HT-29 (cell line): ENCODE measurements at regions not wholly inside any gene's neighbourhood (a gene's known extent, or its start where the extent isn't known, plus 50 kb on each side); places are given as distances from the start of the nearest gene placed in this dataset.

ENCODE experiments used
- DNase-seq: peaks from one replicate; pipeline ENCODE4 v3.0.0-alpha.2; 2015; ENCODE audit warnings: low spot score

- DNase-seq = no peak
These were observed 125.6 kb upstream of the RPS23 start for GRCh38 chr5:82403724-82404123.

GRCh38 chr5:82403026-82403425 is 124.9 kb upstream of the RPS23 start:
- no peak for DNase-seq

- DNase-seq = no peak
These were observed 121.0 kb upstream of the RPS23 start for GRCh38 chr5:82399111-82399510.

DNA sequence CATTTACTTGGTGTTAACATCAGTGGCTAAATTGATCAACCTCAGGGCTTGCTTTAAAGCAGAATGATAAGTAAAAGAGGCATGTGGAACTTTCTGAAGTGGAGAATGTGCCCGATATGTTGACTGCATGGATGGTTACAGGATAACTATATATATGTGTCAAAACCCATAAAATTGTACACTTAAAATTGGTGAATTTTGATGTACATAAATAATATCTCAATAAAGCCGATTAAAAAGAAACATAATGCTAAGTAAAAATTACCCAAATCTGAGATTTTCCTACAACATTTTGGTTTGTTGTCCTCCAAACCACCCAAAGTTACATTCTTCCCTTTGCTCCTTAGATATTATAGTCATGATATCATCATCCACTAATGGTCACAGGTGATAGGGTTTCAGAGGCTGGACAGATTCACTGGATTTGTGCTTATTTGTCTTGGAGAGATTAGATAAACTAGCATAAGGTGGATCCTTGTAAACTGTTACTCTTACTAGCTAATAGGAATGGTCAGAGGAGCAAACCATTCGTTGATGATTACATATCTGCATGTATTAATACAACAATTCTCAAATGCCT is 119.7 kb upstream of the RPS23 start:
- DNase-seq = no peak

DNA sequence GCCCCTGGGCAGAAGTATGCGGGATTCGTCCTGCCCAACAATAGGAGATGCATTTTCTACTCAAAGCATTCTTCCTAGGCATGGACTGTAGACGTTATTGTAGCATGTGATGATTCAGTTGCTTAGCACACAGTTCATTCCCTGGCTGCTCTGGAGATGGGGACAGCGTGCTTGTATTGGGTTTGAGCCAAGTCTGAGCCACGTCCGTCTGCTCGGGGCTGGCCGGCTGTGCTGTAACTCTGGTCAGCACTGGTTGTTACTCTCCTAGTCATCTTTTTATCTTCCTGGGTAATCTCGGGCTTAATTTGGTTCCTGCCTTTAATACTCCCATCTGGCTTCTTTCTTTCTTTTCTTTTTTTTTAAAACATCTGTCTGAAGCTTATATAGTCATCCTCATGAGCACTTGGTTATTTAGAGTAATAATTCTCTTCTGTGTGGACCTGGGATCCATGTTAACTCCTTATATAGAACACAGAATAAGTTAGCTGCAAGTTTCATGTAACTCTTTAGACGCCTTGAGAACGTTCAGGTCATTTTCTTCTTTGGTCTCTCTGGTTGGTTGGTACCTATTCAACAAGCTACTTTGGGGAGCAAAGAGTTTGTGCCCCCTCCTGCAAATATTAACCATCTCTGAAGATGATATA is 118.8 kb upstream of the RPS23 start:
- peak; percentile 72 for DNase-seq

GRCh38 chr5:82396396-82396795 is 118.2 kb upstream of the RPS23 start:
- DNase-seq = no peak

- no peak for DNase-seq
These were observed 115.8 kb upstream of the RPS23 start for GRCh38 chr5:82393951-82394350.

- no peak for DNase-seq
These were observed 111.9 kb upstream of the RPS23 start for GRCh38 chr5:82390088-82390487.

- no peak for DNase-seq
These were observed 111.2 kb upstream of the RPS23 start for GRCh38 chr5:82389347-82389746.

- no peak for DNase-seq
These were observed 110.0 kb upstream of the RPS23 start for GRCh38 chr5:82388181-82388580.

DNA sequence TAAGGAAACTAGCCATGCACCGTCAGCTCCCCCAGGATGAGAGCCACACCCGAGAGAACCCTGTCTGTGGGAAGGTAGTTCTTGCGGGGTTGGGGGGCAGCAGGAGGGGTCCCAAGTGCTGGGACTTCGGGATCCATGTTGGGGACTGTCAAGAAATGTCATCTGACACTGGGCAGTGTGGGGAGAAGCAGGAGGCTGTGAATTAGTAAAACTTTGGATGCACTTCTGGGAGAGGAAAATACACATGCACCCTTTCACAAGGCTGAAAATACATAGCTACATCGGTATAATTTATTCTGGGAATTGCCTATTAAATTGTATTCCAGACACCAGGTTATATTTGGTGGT is 109.6 kb upstream of the RPS23 start:
- DNase-seq = peak; percentile 26

DNA sequence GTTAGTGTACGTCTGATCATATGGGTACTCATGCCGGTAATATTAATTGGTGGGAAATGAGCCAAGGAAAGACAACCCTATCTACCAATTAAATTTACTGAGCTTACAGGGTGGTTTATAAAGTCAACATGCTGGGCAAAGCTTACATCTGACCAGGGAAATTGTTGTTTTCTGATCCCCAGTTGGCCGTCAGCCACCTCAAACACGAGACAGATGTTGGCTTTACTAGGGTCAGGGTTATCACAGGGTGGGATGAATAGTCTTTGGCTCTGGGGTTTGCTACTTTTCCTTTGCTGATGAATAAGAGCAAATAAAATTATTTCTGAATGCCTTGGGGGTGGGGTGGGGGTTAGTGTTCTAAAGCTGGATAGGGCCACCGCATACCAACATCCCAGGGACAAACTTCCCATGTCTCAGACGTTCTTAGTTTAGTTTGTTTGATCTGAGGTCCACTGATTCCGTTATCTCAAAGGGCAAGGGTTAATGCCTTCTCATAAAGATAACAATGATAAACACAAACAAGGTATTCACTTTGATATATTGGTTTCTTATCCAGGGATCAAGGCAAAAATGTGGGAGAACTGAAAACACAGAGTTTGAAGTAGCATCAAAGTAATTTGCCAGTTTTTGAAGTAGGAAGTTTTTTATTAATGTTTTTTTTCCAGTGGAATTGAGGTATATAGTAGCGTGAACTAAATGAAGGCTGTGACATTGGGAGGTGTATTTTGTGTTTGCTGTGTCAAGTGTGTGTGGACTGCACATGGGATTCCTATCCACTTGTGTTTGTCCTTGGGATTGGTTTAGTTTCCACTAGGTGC is 109.1 kb upstream of the RPS23 start:
- DNase-seq = peak; percentile 95

DNA sequence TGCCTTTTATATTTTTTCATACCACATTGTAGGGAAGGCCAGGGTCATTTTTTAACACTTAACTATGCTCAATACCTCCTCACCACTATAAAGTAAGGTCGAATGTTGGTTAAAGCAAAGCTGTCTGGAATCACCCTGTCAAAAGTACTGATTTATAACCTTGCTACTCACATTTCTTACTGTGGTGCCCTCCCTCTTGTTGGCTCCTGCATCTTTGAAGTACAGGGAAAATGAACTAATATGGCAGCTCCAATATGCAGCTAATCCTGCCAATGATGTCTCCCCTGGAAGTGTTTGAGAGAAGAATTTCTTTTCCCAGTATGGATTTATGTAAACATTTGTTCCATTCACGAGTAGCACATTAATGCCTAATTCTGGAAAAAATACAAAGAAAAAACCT is 108.4 kb upstream of the RPS23 start:
- no peak for DNase-seq

DNA sequence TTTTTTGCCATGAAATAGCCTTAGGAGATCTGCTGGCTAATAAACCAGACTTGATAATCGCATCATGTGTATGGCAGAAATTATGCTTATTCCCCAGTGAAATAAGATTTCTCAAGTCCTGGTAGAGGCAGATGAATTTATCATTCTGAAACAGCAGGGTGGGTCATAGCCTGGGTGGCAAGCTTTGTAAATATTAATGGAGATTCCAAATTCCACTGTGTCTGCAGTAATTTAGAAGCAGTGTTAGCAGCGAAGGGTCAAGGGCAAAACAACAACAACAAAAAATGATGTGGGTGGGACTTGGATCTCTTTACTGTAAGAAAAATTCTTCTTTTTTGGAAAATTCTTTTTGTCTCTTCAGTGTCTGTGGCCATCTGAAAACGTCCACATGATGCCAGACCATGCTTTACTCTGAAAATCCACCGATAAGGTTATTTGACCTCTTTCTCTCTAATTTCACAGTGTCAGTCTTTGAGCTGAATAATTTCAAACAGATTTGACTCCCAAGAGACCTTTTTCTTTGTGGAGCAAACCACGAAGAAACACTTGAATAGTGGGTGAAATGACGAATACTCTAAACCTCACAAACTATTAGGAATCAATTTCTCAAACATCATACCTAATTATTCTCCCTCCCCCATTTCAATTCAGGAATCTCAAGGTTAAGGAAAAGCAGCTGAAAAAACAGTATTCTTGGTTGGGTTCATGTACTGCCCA is 106.0 kb upstream of the RPS23 start:
- no peak for DNase-seq

DNA sequence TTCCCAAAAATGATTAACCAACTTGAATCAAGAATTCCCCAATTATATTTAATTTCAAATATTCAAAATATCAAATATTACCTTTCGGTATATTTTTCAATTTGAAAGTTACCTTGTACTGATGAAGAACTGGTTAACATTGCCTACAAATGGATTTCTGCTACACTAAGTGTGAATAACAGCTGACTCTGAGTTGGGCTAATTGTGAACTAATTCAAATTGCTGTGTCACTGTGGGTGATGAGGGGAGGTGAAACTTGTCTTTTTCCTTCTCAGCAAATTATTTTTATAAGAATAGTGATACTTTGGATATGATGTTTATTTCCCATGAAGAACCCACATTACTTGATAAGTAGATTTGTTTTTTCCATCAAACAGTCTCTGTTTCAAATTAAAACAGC is 103.4 kb upstream of the RPS23 start:
- no peak for DNase-seq

DNA sequence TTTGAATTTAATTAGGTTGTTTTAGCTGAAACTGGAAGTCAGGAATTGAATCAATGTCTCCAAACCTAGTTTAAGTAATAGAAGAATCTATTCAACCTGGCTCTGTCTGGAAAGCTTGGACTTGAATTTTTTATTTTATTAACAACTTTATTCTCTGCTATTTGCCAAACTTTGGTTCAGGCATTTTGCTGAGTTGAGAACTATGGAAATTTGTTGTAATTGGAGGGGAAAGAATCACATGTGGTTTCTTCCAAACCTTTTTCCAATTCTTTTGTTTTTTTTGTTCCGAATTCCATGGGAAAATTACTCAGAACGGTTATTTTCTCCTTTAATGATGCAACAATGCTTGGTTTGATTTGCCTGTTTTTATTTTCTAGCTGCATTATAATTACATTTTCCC is 98.2 kb upstream of the RPS23 start:
- no peak for DNase-seq

- DNase-seq = no peak
These were observed 97.5 kb upstream of the RPS23 start for GRCh38 chr5:82375488-82376244.

GRCh38 chr5:82374637-82375036 is 96.5 kb upstream of the RPS23 start:
- no peak for DNase-seq

GRCh38 chr5:82367930-82368329 is 89.8 kb upstream of the RPS23 start:
- DNase-seq = no peak

- DNase-seq = peak; percentile 58
These were observed 87.6 kb upstream of the RPS23 start for GRCh38 chr5:82365744-82366228.

- no peak for DNase-seq
These were observed 86.9 kb upstream of the RPS23 start for GRCh38 chr5:82365026-82365425.

GRCh38 chr5:82364497-82364896 is 86.3 kb upstream of the RPS23 start:
- DNase-seq = peak; percentile 52
